Upper lobe of left lung (tissue), 6 donors: ENCODE measurements at regions not wholly inside any gene's neighbourhood (a gene's known extent, or its start where the extent isn't known, plus 50 kb on each side); places are given as distances from the start of the nearest gene placed in this dataset.

Source experiments
- ATAC-seq, 2 donors: fragments of 200-7000 bp; cut with Tn5 transposase; one replicate each; pipeline ENCODE4 v1.9.1; 2022; ENCODE audit warnings: mild to moderate bottlenecking in 2 of 2, moderate library complexity in 2 of 2; ENCODE audit not compliant: low FRiP score in 2 of 2
- DNase-seq, 2 donors: peaks; one replicate each; pipeline ENCODE4 v3.0.0-alpha.2; 2019 to 2020
- H3K27ac ChIP-seq, 4 donors: fragments of 200-600 bp; sonication (generic); one replicate each; pipeline ENCODE4 v1.5.1; 2016 to 2019
- H3K27me3 ChIP-seq, 4 donors: fragments of 200-600 bp; sonication (generic); one replicate each; pipeline ENCODE4 v1.5.1; 2017 to 2019
- H3K36me3 ChIP-seq, 4 donors: fragments of 200-600 bp; sonication (generic); one replicate each; pipeline ENCODE4 v1.5.1; 2016 to 2019
- H3K4me1 ChIP-seq, 4 donors: fragments of 200-600 bp; sonication (generic); one replicate each; pipeline ENCODE4 v1.5.1; 2018 to 2019
- H3K4me3 ChIP-seq, 4 donors: fragments of 200-600 bp; sonication (generic); one replicate each; pipeline ENCODE4 v1.5.1; 2017 to 2019; ENCODE audit warnings: mild to moderate bottlenecking in 2 of 4, moderate library complexity in 1 of 4
- H3K9me3 ChIP-seq, 4 donors: fragments of 200-600 bp; sonication (generic); one replicate each; pipeline ENCODE4 v1.5.1; 2018 to 2019
- EP300 ChIP-seq, 4 donors: sonication (generic); formaldehyde crosslinking; IDR thresholded peaks; one replicate each; pipeline ENCODE4 v1.5.1; 2017; ENCODE audit warnings: antibody characterized with exemption in 4 of 4, control low read depth in 2 of 4
- POLR2A ChIP-seq, 4 donors: fragments of 450-650 bp; IDR thresholded peaks; one replicate each; pipeline ENCODE4 v1.5.1; 2016 to 2017; ENCODE audit warnings: antibody characterized with exemption in 4 of 4, mild to moderate bottlenecking in 2 of 4
- POLR2AphosphoS5 ChIP-seq, 2 donors: sonication (generic); formaldehyde crosslinking; IDR thresholded peaks; one replicate each; pipeline ENCODE4 v1.5.1; 2017; ENCODE audit warnings: antibody characterized with exemption in 2 of 2
- WGBS, 2 donors: methylation state at CpG; one replicate each; pipeline ENCODE4 v1.1.5; 2017 to 2018; 5-methylcytosine and 5-hydroxymethylcytosine counted together
- TF ChIP-seq, protein P1 (sequence below), 6 experiments: fragments of 450-650 bp in 4 of 6; fragments of 200-600 bp in 2 of 6; sonication (generic) in 2 of 6; IDR thresholded peaks; one replicate each; pipeline ENCODE4 v1.5.1; 2016 to 2019; ENCODE audit warnings: antibody characterized with exemption in 6 of 6
- donor health status: DM: no; HTN: no; CAD: no; lungs with moderate emphysema.
- donor health status: DM: no; HTN: yes; CAD: no; lungs with severe emphysema.

DNA sequence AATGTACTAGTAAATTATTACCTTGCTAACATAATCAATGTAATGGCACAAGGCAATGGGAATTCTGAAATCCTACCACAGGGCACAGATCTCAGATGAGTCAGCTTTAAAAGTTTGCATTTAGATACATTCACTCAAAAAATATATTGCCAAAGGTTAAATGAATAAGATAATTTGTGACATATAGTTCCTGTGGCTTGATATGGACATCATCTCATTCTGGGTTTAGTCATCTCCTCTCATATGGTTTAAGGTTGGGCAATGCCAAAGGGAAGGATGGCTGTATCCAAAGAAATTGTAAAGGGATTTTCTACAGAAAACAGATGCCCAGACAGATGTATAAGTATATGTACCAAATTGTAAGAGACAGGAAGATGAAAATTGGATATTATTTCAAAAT lies 1065.0 kb downstream of the LRFN5 start:
- no peak for TF ChIP-seq EP300 (IDR thresholded peaks at IDR 0.05)
- no peak for TF ChIP-seq POLR2A (IDR thresholded peaks at IDR 0.05)
- TF ChIP-seq, protein P1, sequence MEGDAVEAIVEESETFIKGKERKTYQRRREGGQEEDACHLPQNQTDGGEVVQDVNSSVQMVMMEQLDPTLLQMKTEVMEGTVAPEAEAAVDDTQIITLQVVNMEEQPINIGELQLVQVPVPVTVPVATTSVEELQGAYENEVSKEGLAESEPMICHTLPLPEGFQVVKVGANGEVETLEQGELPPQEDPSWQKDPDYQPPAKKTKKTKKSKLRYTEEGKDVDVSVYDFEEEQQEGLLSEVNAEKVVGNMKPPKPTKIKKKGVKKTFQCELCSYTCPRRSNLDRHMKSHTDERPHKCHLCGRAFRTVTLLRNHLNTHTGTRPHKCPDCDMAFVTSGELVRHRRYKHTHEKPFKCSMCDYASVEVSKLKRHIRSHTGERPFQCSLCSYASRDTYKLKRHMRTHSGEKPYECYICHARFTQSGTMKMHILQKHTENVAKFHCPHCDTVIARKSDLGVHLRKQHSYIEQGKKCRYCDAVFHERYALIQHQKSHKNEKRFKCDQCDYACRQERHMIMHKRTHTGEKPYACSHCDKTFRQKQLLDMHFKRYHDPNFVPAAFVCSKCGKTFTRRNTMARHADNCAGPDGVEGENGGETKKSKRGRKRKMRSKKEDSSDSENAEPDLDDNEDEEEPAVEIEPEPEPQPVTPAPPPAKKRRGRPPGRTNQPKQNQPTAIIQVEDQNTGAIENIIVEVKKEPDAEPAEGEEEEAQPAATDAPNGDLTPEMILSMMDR (IDR thresholded peaks at IDR 0.05): no peak
- no peak for TF ChIP-seq POLR2AphosphoS5 (IDR thresholded peaks at IDR 0.05)
- Histone ChIP-seq H3K27ac (no peak overlapping the region), H3K9me3 (no peaks in the 10 kb centered on the region), H3K36me3 (no peaks in the 10 kb centered on the region), H3K4me3 (no peak overlapping the region), H3K27me3 (no peaks in the 10 kb centered on the region), H3K4me1 (no peaks in the 10 kb centered on the region)
- no peak for DNase-seq
- no peak for ATAC-seq

DNA sequence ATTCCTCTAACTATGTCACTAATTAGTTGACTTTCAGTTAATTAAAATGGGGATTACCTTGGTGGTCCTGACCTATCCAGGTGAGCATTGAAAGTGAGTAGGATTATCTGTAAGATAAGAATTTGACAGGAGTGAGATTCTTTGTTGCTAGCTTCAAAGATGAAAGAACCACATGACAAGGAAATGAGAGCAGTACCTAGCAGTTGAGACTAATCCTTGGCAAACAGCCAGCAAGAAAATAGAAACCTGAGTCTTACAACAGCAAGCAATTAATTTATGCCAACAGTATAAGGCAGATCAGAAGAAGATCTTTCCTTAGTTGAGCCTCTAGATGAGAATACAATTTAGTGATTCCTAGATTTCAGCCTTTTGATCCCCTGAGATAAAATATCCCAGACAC lies 1058.4 kb downstream of the LRFN5 start:
- H3K27ac ChIP-seq: no peak overlapping the region
- no peaks in the 10 kb centered on the region for H3K4me1 ChIP-seq
- TF ChIP-seq POLR2A (IDR thresholded peaks at IDR 0.05) (no peak), EP300 (IDR thresholded peaks at IDR 0.05) (no peak), POLR2AphosphoS5 (IDR thresholded peaks at IDR 0.05) (no peak)
- TF ChIP-seq, protein P1 (IDR thresholded peaks at IDR 0.05): no peak
- H3K9me3 ChIP-seq: peaks cover 0 to 4% (median 0%) of the 10 kb centered on the region in 4 donors
- no peaks in the 10 kb centered on the region for H3K27me3 ChIP-seq
- no peaks in the 10 kb centered on the region for H3K36me3 ChIP-seq
- DNase-seq (no peak), ATAC-seq (no peak)
- no peak overlapping the region for H3K4me3 ChIP-seq

GRCh38 chr14:42664190-42664589 lies 1057.5 kb downstream of the LRFN5 start:
- no peak for TF ChIP-seq EP300 (IDR thresholded peaks at IDR 0.05)
- TF ChIP-seq, protein P1 (IDR thresholded peaks at IDR 0.05): no peak
- TF ChIP-seq POLR2A (IDR thresholded peaks at IDR 0.05): no peak
- no peak for TF ChIP-seq POLR2AphosphoS5 (IDR thresholded peaks at IDR 0.05)
- DNase-seq (no peak), ATAC-seq (no peak)
- H3K27ac ChIP-seq: no peak overlapping the region
- no peaks in the 10 kb centered on the region for H3K36me3 ChIP-seq
- H3K4me1 ChIP-seq: no peaks in the 10 kb centered on the region
- H3K9me3 ChIP-seq: peaks cover 0 to 4% (median 0%) of the 10 kb centered on the region in 4 donors
- no peak overlapping the region for H3K4me3 ChIP-seq
- no peaks in the 10 kb centered on the region for H3K27me3 ChIP-seq
- 38 to 46% methylated on average over 1 of the region's 1 CpG for WGBS, 2 donors

- H3K9me3 ChIP-seq: no peaks in the 10 kb centered on the region
- DNase-seq (no peak), ATAC-seq (no peak)
- H3K4me1 ChIP-seq: no peaks in the 10 kb centered on the region
- no peaks in the 10 kb centered on the region for H3K27me3 ChIP-seq
- 60 to 65% methylated on average over 2 of the region's 2 CpGs for WGBS, 2 donors
- H3K27ac ChIP-seq: no peak overlapping the region
- no peak overlapping the region for H3K4me3 ChIP-seq
- H3K36me3 ChIP-seq: no peaks in the 10 kb centered on the region
- TF ChIP-seq POLR2A (IDR thresholded peaks at IDR 0.05) (no peak), EP300 (IDR thresholded peaks at IDR 0.05) (no peak), POLR2AphosphoS5 (IDR thresholded peaks at IDR 0.05) (no peak)
- TF ChIP-seq, protein P1 (IDR thresholded peaks at IDR 0.05): no peak
Measured at GRCh38 chr14:42654707-42655106, 1048.0 kb downstream of the LRFN5 start.

DNA sequence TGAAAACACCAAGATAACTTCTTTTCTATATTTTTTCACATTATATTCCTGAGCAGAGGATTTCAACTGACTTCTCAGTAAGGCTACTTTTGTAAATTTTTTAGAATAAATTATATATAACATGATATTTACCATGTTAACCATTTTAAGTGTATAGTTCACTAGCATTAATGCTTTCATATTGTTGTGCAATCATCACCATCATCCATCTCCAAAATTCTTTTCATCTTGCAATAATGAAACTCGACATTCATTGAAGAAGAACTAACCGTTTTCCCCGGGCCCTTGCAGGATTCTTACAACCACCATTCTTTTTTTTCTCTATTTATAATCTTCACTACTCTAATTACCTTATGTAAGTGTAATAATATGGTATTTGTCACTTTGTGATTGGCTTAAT lies 1036.1 kb downstream of the LRFN5 start:
- Histone ChIP-seq H3K4me3 (no peak overlapping the region), H3K9me3 (no peaks in the 10 kb centered on the region), H3K4me1 (no peaks in the 10 kb centered on the region), H3K27ac (no peak overlapping the region), H3K36me3 (no peaks in the 10 kb centered on the region), H3K27me3 (no peaks in the 10 kb centered on the region)
- ATAC-seq (no peak), DNase-seq (no peak)
- TF ChIP-seq, protein P1 (IDR thresholded peaks at IDR 0.05): no peak
- TF ChIP-seq POLR2AphosphoS5 (IDR thresholded peaks at IDR 0.05): no peak
- no peak for TF ChIP-seq POLR2A (IDR thresholded peaks at IDR 0.05)
- no peak for TF ChIP-seq EP300 (IDR thresholded peaks at IDR 0.05)
- WGBS, 2 donors: 84 to 87% methylated on average over 3 of the region's 3 CpGs
